ENCODE measurements at regions not wholly inside any gene's neighbourhood (a gene's known extent, or its start where the extent isn't known, plus 50 kb on each side); places are given as distances from the start of the nearest gene placed in this dataset.
"Not testable (repeated sequence)": the region's sequence is repeated elsewhere in the genome, so short reads cannot be mapped to it uniquely, and the experiment has no call there.

GRCh38 chr5:109628591-109628990 lies 61.1 kb upstream of the MAN2A1 start:
- POLR2A ChIA-PET, result no interaction called here

DNA sequence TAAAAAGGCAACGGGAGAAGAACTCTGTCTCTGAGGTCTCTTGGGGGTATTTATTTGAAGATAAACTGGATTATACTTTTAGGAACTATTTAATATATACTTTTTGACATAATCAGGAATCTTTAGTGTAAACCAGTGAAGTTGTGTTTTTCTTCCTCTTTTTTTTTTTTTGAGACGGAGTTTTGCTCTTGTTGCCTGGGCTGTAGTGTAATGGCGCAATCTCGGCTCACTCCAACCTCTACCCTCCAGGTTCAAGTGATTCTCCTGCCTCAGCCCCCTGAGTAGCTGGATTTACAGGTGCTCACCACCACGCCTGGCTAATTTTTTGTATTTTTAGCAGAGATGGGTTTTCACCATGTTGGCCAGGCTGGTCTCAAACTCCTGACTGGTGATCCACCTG lies 68.5 kb upstream of the MAN2A1 start:
- dilution Hi-C loops (cut with MboI; ENCODE audit: extremely low pct_ligation_motif_present, low sequenced_read_pairs); H3K9me1 ChIP-seq (replicated peaks; ENCODE audit: control insufficient read depth, extremely low read depth, insufficient read depth, low read length); H3K79me2 ChIP-seq (ENCODE audit: control insufficient read depth, insufficient read depth, low read length); H4K20me1 ChIP-seq (replicated peaks; ENCODE audit: control insufficient read depth, extremely low read depth, insufficient read depth, low read length); FAIRE-seq; H3K4me3 ChIP-seq (replicated peaks in 1 of 3; ENCODE audit: insufficient read depth in 1 of 3, low read depth in 1 of 3, low read length in 3 of 3); CTCF ChIA-PET; H3K9ac ChIP-seq (replicated peaks; ENCODE audit: extremely low read depth, insufficient read depth, low read length); intact Hi-C loops (cut with micrococcal nuclease); H3K4me1 ChIP-seq (ENCODE audit: control insufficient read depth, extremely low read depth, insufficient read depth, low read length); DNase-seq (ENCODE audit: low read depth, low spot score); H3K4me2 ChIP-seq (ENCODE audit: insufficient read depth, low read length); H3K27me3 ChIP-seq (ENCODE audit: control insufficient read depth in 2 of 2, insufficient read depth in 2 of 2, low read length in 2 of 2); POLR2A ChIA-PET; BruUV-seq (replicated peaks); H3K9me3 ChIP-seq (replicated peaks; ENCODE audit: control insufficient read depth, insufficient read depth, low read length); H2AFZ ChIP-seq (ENCODE audit: low read depth, low read length); H3K36me3 ChIP-seq (ENCODE audit: control insufficient read depth in 2 of 2, extremely low read depth in 1 of 2, insufficient read depth in 2 of 2, low read length in 2 of 2); H3K27ac ChIP-seq (ENCODE audit: insufficient read depth, low read depth, low read length): not testable (repeated sequence)

More at GRCh38 chr5:109628591-109628990, 61.1 kb upstream of the MAN2A1 start:
- H3K9ac ChIP-seq (replicated peaks; ENCODE audit: extremely low read depth, insufficient read depth, low read length), result no peak overlapping the region
- no peaks in the 10 kb centered on the region for H3K79me2 ChIP-seq (ENCODE audit: control insufficient read depth, insufficient read depth, low read length)
- intact Hi-C loops (cut with micrococcal nuclease) (no loop called here), dilution Hi-C loops (cut with MboI; ENCODE audit: extremely low pct_ligation_motif_present, low sequenced_read_pairs) (no loop called here)
- no peak for TF ChIP-seq POLR2A (IDR thresholded peaks at IDR 0.05; ENCODE audit: low read depth, low read length)
- no peak for TF ChIP-seq FOS (IDR thresholded peaks at IDR 0.05; ENCODE audit: borderline replicate concordance, insufficient read depth, low read length)
- no peak for TF ChIP-seq EZH2 (IDR thresholded peaks at IDR 0.05; ENCODE audit: borderline replicate concordance, low read depth, low read length, severe bottlenecking)
- no peak for TF ChIP-seq POLR2AphosphoS5 (IDR thresholded peaks at IDR 0.05; ENCODE audit: insufficient read depth, low read depth, low read length)
- TF ChIP-seq, protein P1, sequence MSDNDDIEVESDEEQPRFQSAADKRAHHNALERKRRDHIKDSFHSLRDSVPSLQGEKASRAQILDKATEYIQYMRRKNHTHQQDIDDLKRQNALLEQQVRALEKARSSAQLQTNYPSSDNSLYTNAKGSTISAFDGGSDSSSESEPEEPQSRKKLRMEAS (IDR thresholded peaks at IDR 0.05; ENCODE audit: insufficient read depth, insufficient read length), result no peak
- no peak for TF ChIP-seq CTCF (IDR thresholded peaks at IDR 0.05; ENCODE audit: extremely low read depth in 1 of 2, insufficient read depth in 1 of 2, low read depth in 1 of 2, low read length in 2 of 2)
- TF ChIP-seq MYC (IDR thresholded peaks at IDR 0.05; ENCODE audit: low read depth, low read length), result no peak
- no peak for TF ChIP-seq GATA2 (IDR thresholded peaks at IDR 0.05; ENCODE audit: insufficient read depth, insufficient read length, low read depth, low read length)
- TF ChIP-seq JUN (IDR thresholded peaks at IDR 0.05; ENCODE audit: borderline replicate concordance, insufficient read depth, insufficient read length, low read depth), result no peak
- no peak overlapping the region for H3K4me2 ChIP-seq (ENCODE audit: insufficient read depth, low read length)
- no peak overlapping the region for H3K4me3 ChIP-seq (replicated peaks in 1 of 3; ENCODE audit: insufficient read depth in 1 of 3, low read depth in 1 of 3, low read length in 3 of 3)
- no peaks in the 10 kb centered on the region for H4K20me1 ChIP-seq (replicated peaks; ENCODE audit: control insufficient read depth, extremely low read depth, insufficient read depth, low read length)
- peaks cover 0 to 3% of the 10 kb centered on the region in 2 experiments for H3K27me3 ChIP-seq (ENCODE audit: control insufficient read depth in 2 of 2, insufficient read depth in 2 of 2, low read length in 2 of 2)
- H2AFZ ChIP-seq (ENCODE audit: low read depth, low read length), result no peak overlapping the region
- FAIRE-seq (no peak), DNase-seq (ENCODE audit: low read depth, low spot score) (no peak)
- H3K9me1 ChIP-seq (replicated peaks; ENCODE audit: control insufficient read depth, extremely low read depth, insufficient read depth, low read length), result no peaks in the 10 kb centered on the region
- no peaks in the 10 kb centered on the region for H3K36me3 ChIP-seq (ENCODE audit: control insufficient read depth in 2 of 2, extremely low read depth in 1 of 2, insufficient read depth in 2 of 2, low read length in 2 of 2)
- no peaks in the 10 kb centered on the region for H3K4me1 ChIP-seq (ENCODE audit: control insufficient read depth, extremely low read depth, insufficient read depth, low read length)
- H3K9me3 ChIP-seq (replicated peaks; ENCODE audit: control insufficient read depth, insufficient read depth, low read length), result no peaks in the 10 kb centered on the region
- H3K27ac ChIP-seq (ENCODE audit: insufficient read depth, low read depth, low read length), result no peak overlapping the region
- CTCF ChIA-PET, result no interaction called here
- no TSS peak for BruUV-seq (replicated peaks)
